Transverse colon (tissue), 4 donors: ENCODE measurements at regions not wholly inside any gene's neighbourhood (a gene's known extent, or its start where the extent isn't known, plus 50 kb on each side); places are given as distances from the start of the nearest gene placed in this dataset.

Source experiments
- DNase-seq: peaks from one replicate; pipeline ENCODE4 v3.0.0-alpha.2; 2019
- H3K27ac ChIP-seq, 4 donors: fragments of 200-600 bp; sonication (generic); 2 replicates each; pipeline ENCODE4 v1.5.1; 2016 to 2018; ENCODE audit warnings: inconsistent platforms in 4 of 4
- H3K27me3 ChIP-seq: fragments of 200-600 bp; sonication (generic); 2 replicates; pipeline ENCODE4 v1.5.1; 2017; ENCODE audit warnings: inconsistent platforms
- H3K36me3 ChIP-seq, 4 donors: fragments of 200-600 bp; sonication (generic); 2 replicates each; pipeline ENCODE4 v1.5.1; 2017 to 2019; ENCODE audit warnings: inconsistent platforms in 4 of 4
- H3K4me1 ChIP-seq, 4 donors: fragments of 200-600 bp; sonication (generic); 2 replicates each; pipeline ENCODE4 v1.5.1; 2017 to 2020; ENCODE audit warnings: inconsistent platforms in 4 of 4
- H3K4me3 ChIP-seq, 4 donors: fragments of 200-600 bp; sonication (generic); 1 replicate in 1 of 4; 2 replicates in 3 of 4; pipeline versions ENCODE4 v1.5.1 to v1.6.1; 2017 to 2019; ENCODE audit warnings: inconsistent platforms in 4 of 4
- H3K9me3 ChIP-seq, 2 donors: fragments of 200-600 bp; sonication (generic); 2 replicates each; pipeline ENCODE4 v1.5.1; 2017 to 2019; ENCODE audit warnings: inconsistent platforms in 2 of 2
- EP300 ChIP-seq: sonication (generic); formaldehyde crosslinking; IDR thresholded peaks from one replicate; pipeline ENCODE4 v1.6.1; 2017; ENCODE audit warnings: antibody characterized with exemption, low read depth
- POLR2A ChIP-seq: fragments of 450-650 bp; IDR thresholded peaks from one replicate; pipeline ENCODE4 v1.6.1; 2016; ENCODE audit warnings: antibody characterized with exemption, mild to moderate bottlenecking, moderate library complexity
- POLR2AphosphoS5 ChIP-seq, 3 donors: sonication (generic); formaldehyde crosslinking; IDR thresholded peaks; one replicate each; pipeline ENCODE4 v1.6.1; 2016; ENCODE audit warnings: antibody characterized with exemption in 3 of 3
- WGBS, 2 donors: methylation state at CpG; one replicate each; pipeline ENCODE4 v1.1.5; 2018; ENCODE audit warnings: low coverage in 1 of 2; 5-methylcytosine and 5-hydroxymethylcytosine counted together
- in situ Hi-C, 4 donors: fragments of 200-750 bp; cut with MboI; loops; one replicate each; pipeline versions ENCODE4 v1.15.0 to v1.15.1; 2017; ENCODE audit warnings: low sequenced_read_pairs in 3 of 4, low pct_ligation_motif_present in 1 of 4, low pct_unique_long_range_greater_than_20kb in 1 of 4
- intact Hi-C: fragments of 100-400 bp; cut with DNase I; formaldehyde crosslinking; loops from one replicate; pipeline ENCODE4 v1.15.1; 2023; ENCODE audit warnings: low total_unique reads
- TF ChIP-seq, protein P1 (sequence below), 5 experiments: fragments of 200-600 bp in 3 of 5; fragments of 450-650 bp in 2 of 5; sonication (generic) in 3 of 5; IDR thresholded peaks; 1 replicate in 2 of 5; 2 replicates in 3 of 5; pipeline ENCODE4 v1.5.1; 2016 to 2017; ENCODE audit warnings: antibody characterized with exemption in 5 of 5, inconsistent platforms in 3 of 5, mild to moderate bottlenecking in 2 of 5, moderate library complexity in 1 of 5

DNA sequence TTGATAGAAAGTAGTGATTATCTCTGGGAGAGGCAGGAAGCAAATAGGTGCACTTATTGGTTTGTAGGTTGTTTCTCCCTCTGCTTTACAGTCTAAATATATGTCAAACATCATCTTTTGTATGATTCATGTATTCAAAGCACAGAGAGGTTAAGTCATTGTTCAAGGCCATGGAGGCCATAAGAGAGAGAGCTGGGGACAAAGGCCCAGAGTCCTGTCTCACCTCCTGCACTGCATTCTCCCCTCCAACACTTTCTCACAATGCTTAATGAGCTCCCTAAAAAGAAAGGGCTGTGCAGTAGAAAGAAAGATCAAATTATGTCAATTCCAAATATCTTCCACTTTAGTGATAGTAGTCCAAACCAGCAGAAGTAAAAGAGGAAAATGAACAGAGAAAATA, 180.4 kb upstream of the DIO3 start:
- Histone ChIP-seq H3K27ac (no peak overlapping the region), H3K4me3 (no peak overlapping the region), H3K36me3 (no peaks in the 10 kb centered on the region), H3K4me1 (no peaks in the 10 kb centered on the region), H3K9me3 (peaks cover 0 to 8% of the 10 kb centered on the region in 2 donors), H3K27me3 (no peaks in the 10 kb centered on the region)
- intact Hi-C loops (no loop called here), in situ Hi-C loops (no loop called here)
- DNase-seq, result no peak
- TF ChIP-seq, protein P1, sequence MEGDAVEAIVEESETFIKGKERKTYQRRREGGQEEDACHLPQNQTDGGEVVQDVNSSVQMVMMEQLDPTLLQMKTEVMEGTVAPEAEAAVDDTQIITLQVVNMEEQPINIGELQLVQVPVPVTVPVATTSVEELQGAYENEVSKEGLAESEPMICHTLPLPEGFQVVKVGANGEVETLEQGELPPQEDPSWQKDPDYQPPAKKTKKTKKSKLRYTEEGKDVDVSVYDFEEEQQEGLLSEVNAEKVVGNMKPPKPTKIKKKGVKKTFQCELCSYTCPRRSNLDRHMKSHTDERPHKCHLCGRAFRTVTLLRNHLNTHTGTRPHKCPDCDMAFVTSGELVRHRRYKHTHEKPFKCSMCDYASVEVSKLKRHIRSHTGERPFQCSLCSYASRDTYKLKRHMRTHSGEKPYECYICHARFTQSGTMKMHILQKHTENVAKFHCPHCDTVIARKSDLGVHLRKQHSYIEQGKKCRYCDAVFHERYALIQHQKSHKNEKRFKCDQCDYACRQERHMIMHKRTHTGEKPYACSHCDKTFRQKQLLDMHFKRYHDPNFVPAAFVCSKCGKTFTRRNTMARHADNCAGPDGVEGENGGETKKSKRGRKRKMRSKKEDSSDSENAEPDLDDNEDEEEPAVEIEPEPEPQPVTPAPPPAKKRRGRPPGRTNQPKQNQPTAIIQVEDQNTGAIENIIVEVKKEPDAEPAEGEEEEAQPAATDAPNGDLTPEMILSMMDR (IDR thresholded peaks at IDR 0.05), result no peak
- TF ChIP-seq POLR2AphosphoS5 (IDR thresholded peaks at IDR 0.05), result no peak
- TF ChIP-seq POLR2A, result no peak
- TF ChIP-seq EP300, result no peak

DNA sequence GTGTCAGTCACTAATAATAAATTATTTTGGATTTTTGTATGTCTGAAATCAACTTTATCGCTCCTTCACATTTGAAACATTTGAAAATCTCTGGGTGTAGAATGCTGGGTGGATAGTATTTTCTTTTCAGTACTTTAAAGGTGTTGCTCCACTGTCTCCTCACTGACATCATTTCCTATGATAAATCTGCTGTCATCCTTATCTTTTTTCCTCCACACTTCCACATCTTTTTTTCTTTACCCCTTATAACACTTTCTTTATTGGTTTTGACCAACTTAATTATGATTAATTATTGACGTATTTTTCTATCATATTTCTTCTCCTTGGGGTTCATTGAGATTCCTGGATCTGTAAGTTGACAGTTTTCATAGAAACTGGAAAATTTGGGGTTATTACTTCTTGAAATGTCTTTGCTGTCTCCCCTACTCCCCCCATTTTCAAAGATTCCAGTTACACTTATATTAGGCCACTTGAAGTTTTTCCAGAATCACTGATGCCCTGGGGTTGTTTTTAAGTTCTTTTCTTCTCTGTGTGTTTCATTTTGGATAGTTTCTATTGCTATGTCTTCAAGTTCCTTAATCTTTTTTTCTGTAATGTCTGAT, 177.5 kb upstream of the DIO3 start:
- H3K27ac ChIP-seq, result no peak overlapping the region
- H3K4me1 ChIP-seq, result no peaks in the 10 kb centered on the region
- in situ Hi-C loops, result no loop called here
- TF ChIP-seq POLR2A (no peak), EP300 (no peak), POLR2AphosphoS5 (IDR thresholded peaks at IDR 0.05) (no peak)
- TF ChIP-seq, protein P1 (IDR thresholded peaks at IDR 0.05), result no peak
- H3K27me3 ChIP-seq, result no peaks in the 10 kb centered on the region
- no peaks in the 10 kb centered on the region for H3K36me3 ChIP-seq
- WGBS, 2 donors, result 87 to 100% methylated on average over 1 to 2 of the region's 2 CpGs
- peaks cover 0 to 8% of the 10 kb centered on the region in 2 donors for H3K9me3 ChIP-seq
- intact Hi-C loops, result no loop called here
- no peak overlapping the region for H3K4me3 ChIP-seq
- DNase-seq, result no peak

DNA sequence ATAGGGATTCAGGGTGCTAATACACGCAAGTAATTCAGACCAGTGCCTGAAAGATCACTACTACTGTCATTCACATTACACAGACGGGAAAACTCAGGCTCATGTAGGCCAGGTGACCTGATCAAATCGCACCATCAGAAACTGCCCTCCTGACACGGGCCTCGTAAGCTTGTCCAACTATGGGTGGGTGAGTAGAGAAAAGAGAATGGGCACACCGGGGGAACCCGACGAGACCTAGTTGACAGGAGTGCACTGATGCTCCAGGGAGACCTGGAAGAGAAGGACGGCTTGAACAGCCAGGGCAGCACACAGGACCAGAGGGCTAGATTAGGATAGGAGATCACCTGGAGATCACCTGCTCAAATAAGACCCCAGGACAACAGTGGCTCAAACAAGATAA, 166.9 kb upstream of the DIO3 start:
- no peaks in the 10 kb centered on the region for H3K9me3 ChIP-seq
- H3K27ac ChIP-seq, result no peak overlapping the region
- H3K36me3 ChIP-seq, result no peaks in the 10 kb centered on the region
- H3K4me1 ChIP-seq, result no peaks in the 10 kb centered on the region
- WGBS, 2 donors, result 80 to 86% methylated on average over 1 to 9 of the region's 9 CpGs
- no peak overlapping the region for H3K4me3 ChIP-seq
- peaks cover 12% of the 10 kb centered on the region for H3K27me3 ChIP-seq
- TF ChIP-seq POLR2A, result no peak
- in situ Hi-C loops, result no loop called here
- no peak for DNase-seq
- intact Hi-C loops, result no loop called here

DNA sequence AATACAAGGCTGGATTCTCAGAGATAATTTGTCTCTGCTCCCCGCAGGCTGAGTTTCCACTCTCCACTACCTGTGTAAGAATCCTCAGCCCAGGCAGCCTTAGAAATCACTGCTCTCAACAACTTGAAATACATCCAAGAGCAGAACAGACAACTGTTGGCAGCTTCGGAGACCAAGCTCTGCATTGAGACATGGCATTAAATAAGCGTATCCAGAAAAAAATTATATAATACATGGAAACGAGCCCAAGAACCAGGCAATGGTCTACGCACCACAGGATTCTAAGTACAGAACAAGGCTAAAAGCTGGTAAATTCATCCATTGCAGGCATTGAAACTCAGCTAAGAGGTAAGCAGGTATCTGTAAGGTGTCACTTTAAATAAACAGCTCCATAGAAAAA, 165.5 kb upstream of the DIO3 start:
- in situ Hi-C loops, result no loop called here
- no peak for DNase-seq

More for the DNA sequence above, 165.5 kb upstream of the DIO3 start:
- H3K9me3 ChIP-seq, result no peaks in the 10 kb centered on the region
- no peak overlapping the region for H3K27ac ChIP-seq
- no peak overlapping the region for H3K4me3 ChIP-seq
- H3K36me3 ChIP-seq, result no peaks in the 10 kb centered on the region
- peaks cover 12% of the 10 kb centered on the region for H3K27me3 ChIP-seq
- WGBS, 2 donors, result 89 to 100% methylated on average over 1 to 5 of the region's 5 CpGs
- TF ChIP-seq POLR2AphosphoS5 (IDR thresholded peaks at IDR 0.05), result no peak
- TF ChIP-seq, protein P1 (IDR thresholded peaks at IDR 0.05), result no peak
- no peak for TF ChIP-seq EP300
- TF ChIP-seq POLR2A, result no peak
- intact Hi-C loops, result no loop called here
- peaks cover 0 to 6% (median 0%) of the 10 kb centered on the region in 4 donors for H3K4me1 ChIP-seq
